ENCODE measurements at regions not wholly inside any gene's neighbourhood (a gene's known extent, or its start where the extent isn't known, plus 50 kb on each side); places are given as distances from the start of the nearest gene placed in this dataset.
A peak's percentile ranks its signal among the peaks of the same experiment; 100 is the strongest.

DNA sequence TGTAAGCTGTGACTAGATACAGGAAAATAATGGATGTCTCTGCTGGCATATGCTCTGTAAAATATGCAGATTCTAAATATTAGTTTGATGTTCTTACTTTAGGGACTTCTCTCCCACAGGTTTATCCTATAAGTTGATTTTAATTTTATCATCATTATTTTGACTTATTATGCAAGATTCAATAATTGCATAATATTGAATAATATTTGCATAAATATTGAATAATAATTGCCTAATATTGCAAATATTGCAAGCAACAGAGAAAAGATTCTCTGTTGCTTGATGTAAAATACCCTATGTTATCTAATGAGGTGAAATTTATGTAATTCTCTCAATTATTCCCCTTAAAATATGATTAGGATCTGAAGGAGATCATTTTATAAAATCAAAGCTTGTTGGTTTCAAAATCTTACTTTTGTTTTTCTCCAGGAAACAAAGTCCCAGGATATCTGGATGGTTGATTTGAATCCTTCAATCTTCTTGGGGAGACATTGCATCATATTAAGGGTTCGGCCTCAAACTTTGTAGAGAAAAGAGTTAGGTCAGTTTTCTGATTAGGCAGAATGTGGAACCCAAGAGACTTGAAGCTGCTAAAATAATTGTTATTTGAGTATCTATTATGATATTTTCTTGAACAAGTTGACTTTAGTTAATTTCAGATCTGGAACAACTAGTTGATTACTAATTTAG is 92.8 kb upstream of the MTPN start:
- DNase-seq (ENCODE audit: missing footprints) (no peak), ATAC-seq (no peak)
- intact Hi-C loops (cut with DNase I) = no loop called here

DNA sequence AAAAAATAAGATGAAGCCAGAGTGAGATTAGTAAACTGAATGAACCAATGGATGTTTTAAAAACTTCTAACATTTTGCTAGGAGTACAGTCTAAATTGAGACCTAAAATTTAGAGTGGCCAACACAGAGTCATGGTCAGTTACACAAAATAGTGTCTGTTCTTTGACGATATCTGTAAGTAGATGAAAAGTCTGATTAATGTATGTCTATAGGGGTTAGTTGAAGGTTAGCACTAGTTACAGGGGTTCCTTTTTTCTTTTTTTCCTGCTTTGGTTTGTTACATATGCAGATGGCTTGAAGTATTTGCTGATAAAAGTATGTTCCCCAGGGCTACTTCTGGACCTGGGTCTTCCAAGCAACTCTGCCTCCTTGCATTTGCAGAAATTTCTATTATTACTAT is 90.1 kb upstream of the MTPN start:
- no peak for DNase-seq (ENCODE audit: missing footprints)
- intact Hi-C loops (cut with DNase I) = no loop called here
- ATAC-seq = no peak

DNA sequence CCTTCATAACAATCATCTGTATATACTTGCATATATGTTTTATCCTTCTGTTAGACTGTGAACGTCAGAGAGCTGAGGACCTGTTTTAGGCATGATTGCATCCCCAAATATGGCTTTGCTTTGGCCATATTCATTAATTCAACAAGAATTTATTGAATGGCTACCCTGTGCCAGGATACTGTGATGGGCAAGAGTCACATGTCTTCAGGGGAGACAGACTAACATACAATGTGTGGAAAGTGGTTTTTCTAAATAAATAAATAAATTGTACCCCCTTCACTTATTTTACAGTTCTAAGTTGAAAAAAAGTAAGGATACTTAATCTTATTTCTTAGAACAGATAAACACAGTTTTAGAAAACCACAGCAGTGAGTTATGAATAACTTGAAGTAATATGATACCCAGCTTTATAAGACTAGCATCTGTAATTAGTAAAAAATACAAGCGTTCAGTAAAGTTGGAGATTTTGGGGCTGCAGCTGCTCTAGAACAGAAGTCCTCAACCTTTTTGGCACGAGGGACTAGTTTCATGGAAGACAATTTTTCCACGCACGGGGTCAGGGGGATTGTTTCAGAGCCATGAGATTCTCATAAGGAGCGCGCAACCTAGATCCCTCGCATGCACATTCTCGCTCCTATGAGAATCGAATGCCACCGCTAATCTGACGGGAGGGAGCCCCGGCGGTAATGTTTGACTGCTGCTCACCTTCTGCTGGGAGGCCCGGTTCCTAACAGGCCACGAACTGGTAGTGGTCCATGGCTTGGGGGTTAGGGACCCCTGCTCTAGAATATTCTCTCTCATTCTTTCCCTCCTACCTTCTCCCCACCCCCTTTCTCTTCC is 89.4 kb upstream of the MTPN start:
- DNase-seq (ENCODE audit: missing footprints) (no peak), ATAC-seq (no peak)
- intact Hi-C loops (cut with DNase I) = no loop called here

DNA sequence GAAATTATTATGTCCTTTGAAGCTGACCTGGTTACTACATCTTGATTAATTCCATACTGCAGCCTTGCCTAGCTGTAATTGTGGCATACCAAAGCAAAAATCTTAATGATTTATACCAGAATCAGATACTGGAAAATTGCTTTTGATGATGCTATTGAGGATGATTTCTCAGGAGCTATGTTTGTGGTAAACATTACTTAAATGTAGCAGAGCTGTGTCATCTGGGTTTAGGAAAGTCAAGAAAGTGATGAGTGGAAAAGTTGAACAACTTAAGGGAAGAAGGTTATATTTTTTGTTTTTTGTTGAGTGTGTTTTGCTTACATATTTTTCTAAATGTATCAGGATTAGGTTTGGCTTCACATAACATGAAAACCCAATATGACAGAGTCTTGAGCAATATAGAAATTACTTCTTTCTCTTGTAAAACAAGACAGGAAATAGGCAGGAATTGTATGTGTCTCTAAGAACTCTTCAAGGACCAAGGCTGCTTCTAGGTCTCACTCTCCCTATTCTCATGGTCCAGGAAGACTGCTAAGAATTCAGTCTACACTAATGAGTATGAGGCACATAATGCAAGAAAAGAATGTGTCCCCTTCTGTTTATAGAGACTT is 87.6 kb upstream of the MTPN start:
- ATAC-seq = no peak
- intact Hi-C loops (cut with DNase I) = no loop called here
- DNase-seq (ENCODE audit: missing footprints) = no peak

DNA sequence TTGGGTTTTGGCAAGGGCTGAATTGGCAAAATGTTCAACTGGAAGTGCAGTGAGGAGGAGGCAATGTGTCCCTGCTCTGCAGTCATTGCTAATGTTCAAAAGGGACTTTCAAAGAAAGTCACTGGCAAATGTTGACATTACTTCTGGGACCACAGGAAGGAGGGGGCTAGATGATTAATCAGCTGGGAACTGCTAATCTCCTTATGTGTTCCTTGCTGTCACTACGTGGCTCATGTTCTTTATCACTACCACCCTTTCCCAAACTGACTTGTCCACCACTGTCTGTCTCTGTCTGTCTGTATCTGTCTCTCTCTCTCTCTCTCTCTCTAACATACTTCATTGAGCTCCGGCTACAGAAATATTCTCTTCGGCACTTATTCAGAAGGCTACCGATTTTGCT is 86.9 kb upstream of the MTPN start:
- DNase-seq (ENCODE audit: missing footprints) = no peak
- intact Hi-C loops (cut with DNase I) = no loop called here
- ATAC-seq = no peak

DNA sequence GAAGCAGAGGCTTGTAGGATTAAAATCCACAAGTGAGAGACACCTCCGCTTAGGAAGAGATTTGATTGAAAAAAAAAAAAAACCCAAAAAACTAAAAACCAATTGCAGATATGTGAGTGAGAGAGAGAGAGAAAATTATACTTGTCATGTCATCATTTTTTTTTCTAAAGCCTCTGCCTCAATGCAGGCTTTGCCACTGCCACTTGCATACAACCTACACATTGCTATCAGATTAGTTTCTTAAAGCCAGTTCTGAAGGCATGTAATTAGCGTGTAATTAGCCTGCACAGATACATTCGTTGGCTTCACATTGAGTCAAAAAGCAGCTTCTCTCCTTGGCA is 86.1 kb upstream of the MTPN start:
- ATAC-seq (no peak), DNase-seq (ENCODE audit: missing footprints) (no peak)
- intact Hi-C loops (cut with DNase I) = no loop called here

DNA sequence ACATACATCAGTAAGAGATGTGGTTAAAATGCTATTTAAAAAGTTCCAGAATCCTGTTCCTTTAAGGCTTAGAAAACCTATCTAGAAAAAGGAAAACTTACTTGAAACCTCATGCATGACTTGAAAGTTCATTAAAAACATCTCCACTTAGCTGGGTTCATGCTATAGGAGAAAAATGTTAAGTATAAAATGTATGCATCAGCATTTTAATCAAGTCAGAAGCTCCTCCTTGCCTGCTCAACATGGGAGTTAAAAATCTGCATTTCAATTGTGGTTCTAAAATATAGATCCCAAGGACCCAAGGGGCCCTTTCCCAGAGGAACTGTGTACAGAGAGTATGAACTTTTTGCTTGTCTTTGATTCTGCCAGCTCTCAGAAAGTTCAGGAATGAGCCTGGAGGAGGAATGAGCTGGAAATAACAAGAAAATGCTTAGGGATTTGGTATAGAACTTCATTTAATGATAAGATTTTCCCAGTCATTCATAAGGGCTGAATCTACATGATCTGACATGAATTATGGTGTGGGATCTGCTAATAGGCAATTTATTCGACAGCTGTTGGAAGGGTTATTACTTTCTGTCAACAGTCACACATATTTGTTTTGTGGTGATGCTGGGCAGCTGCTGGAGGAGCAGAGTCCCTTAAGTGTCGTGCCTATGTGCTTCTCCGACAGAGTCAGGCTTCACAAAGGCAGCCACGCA is 85.6 kb upstream of the MTPN start:
- no peak for ATAC-seq
- DNase-seq (ENCODE audit: missing footprints) = no peak
- intact Hi-C loops (cut with DNase I) = no loop called here

DNA sequence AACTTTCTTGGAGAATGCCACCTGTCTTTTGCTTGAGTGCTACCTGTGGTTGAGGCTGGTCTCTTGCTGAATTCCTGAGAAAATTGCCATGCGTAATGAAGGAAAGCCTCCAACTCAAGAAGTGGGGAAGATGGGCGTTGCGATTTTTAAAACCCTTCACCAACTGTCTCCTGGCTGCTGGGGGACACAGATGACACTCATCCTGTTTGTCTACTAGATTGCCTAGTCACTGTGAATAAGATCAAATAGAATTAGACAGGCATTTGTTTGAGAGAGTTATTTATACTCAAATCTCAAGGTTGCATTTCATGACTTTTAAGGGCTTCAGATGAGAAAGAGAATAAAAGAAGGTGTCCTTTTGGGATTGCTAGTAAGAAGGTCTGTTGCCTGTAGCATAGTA is 84.3 kb upstream of the MTPN start:
- intact Hi-C loops (cut with DNase I) = no loop called here
- ATAC-seq = no peak
- DNase-seq (ENCODE audit: missing footprints) = no peak

DNA sequence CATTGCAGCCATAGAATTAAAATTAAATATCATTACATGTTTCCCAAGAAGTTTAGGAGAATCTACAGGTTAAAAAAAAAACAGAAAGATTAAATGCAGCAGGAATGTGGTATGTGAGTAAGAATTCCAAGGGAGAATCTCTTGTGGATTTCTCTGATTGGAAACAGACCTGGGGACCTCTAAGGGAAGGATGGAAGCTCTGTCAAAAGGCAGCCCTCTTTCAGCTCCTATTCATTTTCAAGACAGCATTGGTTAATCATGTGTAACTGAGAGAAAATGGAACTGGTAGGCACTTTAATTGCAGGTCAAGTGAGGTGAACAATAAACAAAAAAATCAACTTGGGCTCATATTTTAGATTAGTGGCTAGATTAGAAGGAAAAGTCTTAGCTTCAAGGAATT is 81.4 kb upstream of the MTPN start:
- intact Hi-C loops (cut with DNase I) = no loop called here
- DNase-seq (ENCODE audit: missing footprints) (no peak), ATAC-seq (no peak)

DNA sequence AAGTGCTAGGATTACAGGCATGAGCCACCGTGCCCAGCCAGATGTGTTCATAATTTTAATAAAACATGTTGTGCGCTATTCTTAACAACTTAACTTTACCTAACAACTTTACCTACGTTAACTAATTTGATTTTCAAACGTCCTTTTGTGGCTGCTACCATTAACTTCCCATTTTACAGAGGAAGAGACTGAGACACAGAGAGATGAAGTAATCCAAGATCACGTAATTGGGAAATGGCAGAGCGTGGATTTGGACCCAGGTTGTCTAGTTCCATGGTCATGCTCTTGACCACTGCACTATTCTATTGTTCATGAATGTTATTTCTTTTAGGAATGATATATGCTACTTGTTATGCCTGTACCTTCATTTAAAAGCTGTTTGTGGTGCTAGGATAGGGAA is 80.3 kb upstream of the MTPN start:
- ATAC-seq (no peak), DNase-seq (ENCODE audit: missing footprints) (no peak)
- intact Hi-C loops (cut with DNase I) = no loop called here

DNA sequence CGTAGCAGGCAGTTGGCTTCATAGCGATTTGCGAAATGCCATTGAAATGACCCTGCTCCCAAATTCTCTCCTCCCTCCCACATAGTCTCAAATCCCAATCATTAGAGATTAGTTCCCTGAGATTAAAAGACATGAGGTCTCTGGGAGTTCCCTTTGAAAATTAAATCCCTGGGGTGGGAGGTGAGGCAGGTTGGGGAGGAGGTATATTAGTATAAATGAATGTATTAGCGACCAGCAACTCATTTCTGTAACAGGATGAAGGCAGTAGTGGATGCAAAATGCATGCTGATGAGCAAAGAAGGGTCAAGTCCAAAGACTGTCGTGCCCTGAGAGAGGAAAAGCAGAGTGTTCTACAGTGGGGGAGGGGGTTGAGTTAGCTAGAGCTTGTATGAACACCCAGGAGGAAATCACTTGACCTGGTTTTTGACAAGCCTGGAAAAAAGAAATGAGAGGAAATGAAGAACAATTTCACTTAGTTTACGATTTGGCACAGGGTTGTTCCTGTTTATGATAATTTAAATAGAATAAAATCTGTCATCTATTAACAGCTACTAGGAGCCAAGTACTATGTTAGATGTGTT is 79.6 kb upstream of the MTPN start:
- ATAC-seq (no peak), DNase-seq (ENCODE audit: missing footprints) (no peak)
- intact Hi-C loops (cut with DNase I) = no loop called here

DNA sequence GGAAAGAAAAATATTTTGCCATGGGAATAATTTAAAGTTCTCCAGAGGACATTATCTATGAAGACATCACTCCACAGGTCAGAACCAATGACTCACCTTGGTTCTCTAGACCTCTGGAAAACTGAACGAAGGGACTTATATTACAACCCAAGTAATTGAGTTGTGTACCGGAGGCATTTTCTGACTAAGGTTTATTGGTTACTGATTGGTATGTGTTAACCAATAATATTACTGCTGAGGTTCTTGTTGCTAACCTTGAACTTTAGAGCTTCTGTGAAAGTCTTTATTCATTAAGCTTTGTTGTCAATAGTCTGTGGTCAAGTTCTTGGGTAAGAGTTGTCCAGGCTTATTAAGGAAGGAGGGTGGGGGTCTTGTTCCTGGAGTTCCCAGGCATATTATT is 78.1 kb upstream of the MTPN start:
- intact Hi-C loops (cut with DNase I) = no loop called here
- no peak for DNase-seq (ENCODE audit: missing footprints)
- no peak for ATAC-seq

DNA sequence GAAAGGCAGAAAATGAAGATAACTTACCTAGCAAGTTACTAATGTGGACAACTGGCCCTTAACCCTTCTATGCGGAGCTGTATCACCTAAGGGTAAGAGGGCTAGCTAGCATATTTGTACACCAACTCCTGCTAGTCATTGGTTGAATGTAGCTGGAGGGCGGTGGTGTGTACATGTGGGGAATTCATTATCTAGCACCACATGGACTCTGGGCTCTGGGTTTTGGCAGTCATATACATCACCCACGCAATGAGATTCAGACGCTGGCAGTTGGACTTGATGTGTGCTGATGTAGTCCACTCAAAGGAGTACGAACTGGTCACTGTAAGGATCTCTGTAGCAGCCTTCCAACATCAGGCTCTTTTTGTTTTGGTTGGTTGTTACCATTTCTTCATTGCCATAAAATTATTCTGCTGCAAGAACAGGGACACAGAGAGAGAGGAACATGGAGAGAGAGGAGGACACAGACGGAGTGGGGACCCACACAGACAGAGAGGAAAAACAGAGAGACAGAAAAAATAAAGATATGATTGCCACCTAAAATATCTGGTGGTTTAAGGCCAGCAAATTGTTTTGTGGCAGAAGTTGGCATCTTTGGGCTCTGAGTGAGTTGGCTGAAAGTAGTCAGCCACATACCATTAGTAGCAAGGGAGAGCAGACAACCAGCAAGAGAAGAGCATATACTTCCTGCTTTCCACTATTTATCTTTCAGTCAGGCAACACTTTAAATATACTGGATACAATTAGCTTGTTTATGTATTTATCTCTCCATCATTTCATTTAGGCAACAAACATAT is 76.7 kb upstream of the MTPN start:
- DNase-seq (ENCODE audit: missing footprints) (no peak), ATAC-seq (no peak)
- intact Hi-C loops (cut with DNase I) = no loop called here

DNA sequence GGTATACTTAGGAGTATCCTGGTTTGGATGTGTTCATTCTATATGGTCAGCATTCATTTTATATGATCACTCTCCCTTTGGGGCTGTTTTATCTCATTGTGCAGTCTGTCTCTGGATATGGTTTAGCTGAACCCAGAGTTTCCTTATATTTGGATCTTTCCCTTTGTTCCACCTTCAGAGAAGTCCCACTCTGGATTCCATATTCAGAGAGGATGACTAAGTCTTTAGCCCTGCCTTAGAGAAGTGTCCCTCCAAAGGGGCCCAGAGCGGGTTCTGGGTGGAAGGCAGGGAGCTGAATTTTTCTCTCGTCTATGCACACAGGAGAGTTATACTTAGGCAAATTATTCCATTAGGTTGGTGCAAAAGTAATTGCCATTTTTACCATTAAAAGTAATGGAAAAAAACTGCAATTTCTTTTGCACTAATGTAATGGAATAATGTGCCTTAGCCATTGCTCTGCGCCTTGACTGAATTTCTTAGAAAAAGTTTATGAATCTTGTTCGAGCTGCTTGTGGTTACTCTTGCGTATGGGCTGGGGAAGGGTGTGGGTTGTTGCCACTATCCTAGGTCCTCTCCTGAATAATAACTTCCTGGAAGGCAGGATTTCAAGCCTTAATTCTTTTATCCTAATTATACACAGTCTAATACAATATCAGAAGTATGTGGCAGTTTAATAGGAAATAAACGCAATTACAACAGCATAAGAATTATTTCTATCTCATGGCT is 74.2 kb upstream of the MTPN start:
- intact Hi-C loops (cut with DNase I) = no loop called here
- ATAC-seq = no peak
- no peak for DNase-seq (ENCODE audit: missing footprints)

DNA sequence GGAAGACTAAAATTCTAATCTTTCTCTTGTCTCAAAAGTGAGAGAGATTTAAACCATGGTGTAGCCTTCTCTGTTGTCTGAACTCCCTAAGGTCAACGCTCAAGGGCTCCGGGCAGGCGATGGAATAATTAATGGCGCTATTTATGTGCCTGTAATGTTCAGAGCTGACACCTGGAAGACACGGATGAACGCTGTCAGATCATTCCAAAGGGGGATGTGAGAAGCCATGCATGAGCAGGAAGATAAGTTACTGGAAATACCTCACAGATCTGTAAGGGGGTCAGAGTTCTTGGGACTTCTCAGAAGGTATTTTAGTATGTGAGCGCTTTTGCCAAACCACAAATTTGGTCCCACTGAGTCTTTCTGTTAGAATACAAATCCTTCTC is 73.3 kb upstream of the MTPN start:
- DNase-seq (ENCODE audit: missing footprints) (no peak), ATAC-seq (peak; percentile 46)
- intact Hi-C loops (cut with DNase I) = no loop called here

DNA sequence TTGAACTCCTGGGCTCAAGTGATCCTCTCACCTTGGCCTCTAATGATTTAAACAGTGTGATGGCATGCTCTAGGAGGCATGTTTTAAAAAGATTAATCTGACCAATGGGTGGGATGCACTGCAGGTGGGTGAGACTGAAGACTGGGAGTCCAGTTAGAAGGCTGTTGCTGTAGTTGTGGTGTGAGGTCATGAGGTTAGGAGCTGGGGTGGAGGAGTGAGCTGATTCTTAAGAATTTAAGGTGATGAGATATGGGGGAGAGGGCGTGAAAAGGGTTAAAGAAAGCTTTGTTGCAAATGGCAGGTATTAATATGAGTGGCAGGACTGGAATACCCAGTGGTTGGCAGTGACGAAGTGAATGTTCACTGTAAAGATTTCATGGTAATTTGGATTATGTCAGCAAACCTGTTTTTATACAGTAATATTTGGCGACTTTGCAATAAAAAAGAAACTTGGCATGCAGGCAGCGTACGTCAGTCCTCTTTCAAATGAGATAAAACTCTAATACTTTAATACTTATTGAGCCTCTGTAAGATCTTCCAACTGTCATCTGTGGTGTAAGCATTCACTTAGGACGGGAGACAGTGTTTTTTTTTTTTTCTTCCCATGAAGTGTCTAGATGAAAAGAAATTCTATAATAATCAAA is 72.8 kb upstream of the MTPN start:
- intact Hi-C loops (cut with DNase I) = no loop called here
- no peak for DNase-seq (ENCODE audit: missing footprints)
- peak; percentile 58 for ATAC-seq

DNA sequence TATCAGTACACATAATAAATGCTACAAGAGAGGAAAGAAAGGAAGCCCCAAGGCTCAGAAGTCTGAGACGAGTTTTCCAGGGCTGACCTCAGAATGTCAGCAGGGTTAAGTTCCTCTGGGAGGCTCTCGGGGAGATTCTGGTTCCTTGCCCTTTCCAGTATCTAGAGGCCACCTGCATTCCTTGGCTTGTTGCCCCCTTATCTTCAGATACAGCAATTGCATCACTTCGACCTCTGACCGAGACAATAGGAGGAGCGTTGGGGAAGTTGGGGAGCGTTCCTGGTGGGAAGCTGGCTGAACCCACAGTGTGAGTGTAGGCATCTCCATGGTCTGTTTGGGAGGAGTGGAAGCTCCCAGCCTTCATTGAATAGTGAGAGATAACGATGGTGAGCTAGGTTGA is 72.0 kb upstream of the MTPN start:
- intact Hi-C loops (cut with DNase I) = no loop called here
- DNase-seq (ENCODE audit: missing footprints) = no peak
- ATAC-seq = peak; percentile 50

DNA sequence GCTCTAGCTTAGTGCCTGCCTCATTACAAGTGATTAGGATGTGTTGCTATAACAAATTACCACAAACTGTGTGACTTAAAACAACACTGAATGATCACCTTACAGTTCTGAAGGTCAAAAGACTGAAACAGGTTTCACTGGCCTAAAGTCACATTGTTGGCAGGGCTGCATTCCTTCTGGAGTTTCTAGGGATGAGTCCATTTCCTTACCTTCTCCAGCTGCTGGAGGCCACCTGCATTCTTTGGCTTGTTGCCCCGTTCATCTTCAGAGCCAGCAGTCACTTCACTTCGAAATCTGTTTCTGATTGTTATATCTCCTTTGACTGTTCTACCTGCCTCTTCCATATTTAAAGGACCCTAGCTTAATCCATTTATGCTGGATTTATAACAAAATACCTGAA is 69.4 kb upstream of the MTPN start:
- DNase-seq (ENCODE audit: missing footprints) (no peak), ATAC-seq (no peak)
- intact Hi-C loops (cut with DNase I) = no loop called here
